Transverse colon (tissue), 4 donors: ENCODE measurements at regions not wholly inside any gene's neighbourhood (a gene's known extent, or its start where the extent isn't known, plus 50 kb on each side); places are given as distances from the start of the nearest gene placed in this dataset.

ENCODE experiments used
- EP300 ChIP-seq: sonication (generic); formaldehyde crosslinking; IDR thresholded peaks from one replicate; pipeline ENCODE4 v1.6.1; 2017; ENCODE audit warnings: antibody characterized with exemption, low read depth
- POLR2A ChIP-seq: fragments of 450-650 bp; IDR thresholded peaks from one replicate; pipeline ENCODE4 v1.6.1; 2016; ENCODE audit warnings: antibody characterized with exemption, mild to moderate bottlenecking, moderate library complexity
- POLR2AphosphoS5 ChIP-seq, 3 donors: sonication (generic); formaldehyde crosslinking; IDR thresholded peaks; one replicate each; pipeline ENCODE4 v1.6.1; 2016; ENCODE audit warnings: antibody characterized with exemption in 3 of 3
- TF ChIP-seq, protein P1 (sequence below), 5 experiments: fragments of 200-600 bp in 3 of 5; fragments of 450-650 bp in 2 of 5; sonication (generic) in 3 of 5; IDR thresholded peaks; 1 replicate in 2 of 5; 2 replicates in 3 of 5; pipeline ENCODE4 v1.5.1; 2016 to 2017; ENCODE audit warnings: antibody characterized with exemption in 5 of 5, inconsistent platforms in 3 of 5, mild to moderate bottlenecking in 2 of 5, moderate library complexity in 1 of 5

DNA sequence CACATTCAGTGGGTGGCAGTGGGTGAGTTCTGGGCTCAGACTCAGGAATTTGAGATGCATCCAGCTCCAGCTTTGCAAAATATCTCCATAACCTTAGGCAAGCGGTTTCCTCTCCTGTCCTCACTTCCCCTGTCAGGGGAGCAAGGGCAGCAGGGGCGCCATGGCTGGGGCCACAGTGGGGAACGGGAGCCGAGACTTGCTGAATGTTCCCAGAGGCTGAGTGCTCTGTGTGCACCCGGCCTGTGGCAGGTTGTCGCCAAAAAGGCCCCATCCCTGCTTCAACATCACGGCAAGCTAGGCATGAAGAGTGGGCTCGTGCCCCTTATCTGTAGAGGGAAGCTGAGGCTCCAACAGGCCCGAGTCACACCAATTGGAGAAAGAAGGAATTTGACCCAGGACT is 268.8 kb downstream of the NSG2 start:
- no peak for TF ChIP-seq POLR2A
- TF ChIP-seq, protein P1, sequence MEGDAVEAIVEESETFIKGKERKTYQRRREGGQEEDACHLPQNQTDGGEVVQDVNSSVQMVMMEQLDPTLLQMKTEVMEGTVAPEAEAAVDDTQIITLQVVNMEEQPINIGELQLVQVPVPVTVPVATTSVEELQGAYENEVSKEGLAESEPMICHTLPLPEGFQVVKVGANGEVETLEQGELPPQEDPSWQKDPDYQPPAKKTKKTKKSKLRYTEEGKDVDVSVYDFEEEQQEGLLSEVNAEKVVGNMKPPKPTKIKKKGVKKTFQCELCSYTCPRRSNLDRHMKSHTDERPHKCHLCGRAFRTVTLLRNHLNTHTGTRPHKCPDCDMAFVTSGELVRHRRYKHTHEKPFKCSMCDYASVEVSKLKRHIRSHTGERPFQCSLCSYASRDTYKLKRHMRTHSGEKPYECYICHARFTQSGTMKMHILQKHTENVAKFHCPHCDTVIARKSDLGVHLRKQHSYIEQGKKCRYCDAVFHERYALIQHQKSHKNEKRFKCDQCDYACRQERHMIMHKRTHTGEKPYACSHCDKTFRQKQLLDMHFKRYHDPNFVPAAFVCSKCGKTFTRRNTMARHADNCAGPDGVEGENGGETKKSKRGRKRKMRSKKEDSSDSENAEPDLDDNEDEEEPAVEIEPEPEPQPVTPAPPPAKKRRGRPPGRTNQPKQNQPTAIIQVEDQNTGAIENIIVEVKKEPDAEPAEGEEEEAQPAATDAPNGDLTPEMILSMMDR (IDR thresholded peaks at IDR 0.05), result no peak
- TF ChIP-seq EP300, result no peak
- TF ChIP-seq POLR2AphosphoS5 (IDR thresholded peaks at IDR 0.05), result no peak
